Fibroblast of the aortic adventitia (primary cell): ENCODE measurements at regions not wholly inside any gene's neighbourhood (a gene's known extent, or its start where the extent isn't known, plus 50 kb on each side); places are given as distances from the start of the nearest gene placed in this dataset.

Source experiments
- DNase-seq: peaks from one replicate; pipeline ENCODE4 v3.0.0-alpha.2; 2010; ENCODE audit warnings: low read depth
- H3K4me3 ChIP-seq: 2 replicates; pipeline ENCODE4 v1.5.1; 2011; ENCODE audit warnings: low read depth, mild to moderate bottlenecking, control low read depth, low read length, moderate library complexity
- CTCF ChIP-seq: IDR thresholded peaks from 2 replicates; pipeline ENCODE4 v1.5.1; 2011; ENCODE audit warnings: mild to moderate bottlenecking, low read length, control low read depth, inconsistent platforms; ENCODE audit not compliant: insufficient read depth

- TF ChIP-seq CTCF, result no peak
- H3K4me3 ChIP-seq, result no peak overlapping the region
- DNase-seq, result no peak
Observed at GRCh38 chr6:54646951-54647664, 199.5 kb upstream of the FAM83B start.

- H3K4me3 ChIP-seq, result no peak overlapping the region
- TF ChIP-seq CTCF, result no peak
- DNase-seq, result no peak
Observed at GRCh38 chr6:54654381-54654780, 192.2 kb upstream of the FAM83B start.

- H3K4me3 ChIP-seq, result no peak overlapping the region
- no peak for TF ChIP-seq CTCF
- no peak for DNase-seq
Observed at GRCh38 chr6:54655162-54655561, 191.4 kb upstream of the FAM83B start.

DNA sequence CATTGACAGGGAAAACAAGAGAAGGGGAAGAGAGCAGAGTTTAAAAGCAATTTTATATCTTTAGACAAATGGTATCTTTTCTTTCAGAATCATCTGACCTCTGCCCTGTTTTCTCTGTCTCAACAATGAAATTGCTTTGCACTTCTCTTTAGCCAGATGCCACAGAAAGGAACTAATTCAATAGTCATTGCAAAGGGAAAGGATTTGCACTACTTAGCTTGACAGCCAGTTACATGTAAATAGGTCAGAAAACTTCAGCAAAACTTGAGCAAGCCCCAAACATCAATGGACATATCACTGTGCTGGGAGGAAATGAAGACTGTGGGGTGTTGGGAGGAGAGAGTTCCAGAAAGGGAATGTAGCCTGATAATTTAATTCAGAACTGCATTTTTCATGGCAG lies 181.3 kb upstream of the FAM83B start:
- no peak overlapping the region for H3K4me3 ChIP-seq
- TF ChIP-seq CTCF, result no peak
- DNase-seq, result no peak

DNA sequence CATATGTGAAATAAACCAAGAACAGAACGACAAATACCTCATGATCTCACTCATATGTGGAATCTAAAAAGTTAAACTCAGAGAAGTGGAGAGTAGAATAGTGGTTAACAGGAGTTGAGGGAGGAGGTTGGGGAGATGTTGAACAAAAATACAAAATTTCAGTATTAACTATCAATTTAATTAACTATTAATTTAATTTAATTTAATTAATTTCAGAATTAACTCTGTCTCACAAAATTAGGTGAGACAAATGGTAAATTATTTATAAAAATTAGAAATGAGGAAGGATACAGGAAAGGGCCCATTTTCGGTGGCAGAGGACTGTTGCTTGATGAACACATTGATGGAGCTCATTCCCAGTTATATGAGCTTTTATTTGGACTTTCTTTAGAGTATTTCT lies 166.0 kb upstream of the FAM83B start:
- no peak for DNase-seq
- no peak overlapping the region for H3K4me3 ChIP-seq
- TF ChIP-seq CTCF, result no peak

DNA sequence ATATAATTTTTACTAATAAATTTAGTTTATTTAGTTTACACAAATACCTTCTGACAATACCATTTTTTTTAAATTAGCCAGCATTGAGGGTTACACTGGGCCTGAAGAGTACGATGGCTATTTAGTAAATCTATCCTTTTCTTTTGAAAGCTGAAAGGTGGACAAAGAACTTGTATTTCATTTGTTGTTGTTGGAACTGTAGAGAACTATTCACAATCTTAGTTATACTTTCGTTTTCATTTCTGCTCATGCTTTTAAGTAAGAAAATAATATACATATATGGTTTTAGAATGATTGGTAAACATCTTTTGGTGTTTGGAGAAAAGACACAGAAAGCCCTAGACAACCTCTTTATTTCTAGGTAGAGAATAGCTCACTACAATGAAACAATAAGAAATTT lies 165.3 kb upstream of the FAM83B start:
- TF ChIP-seq CTCF, result no peak
- no peak for DNase-seq
- H3K4me3 ChIP-seq, result no peak overlapping the region

DNA sequence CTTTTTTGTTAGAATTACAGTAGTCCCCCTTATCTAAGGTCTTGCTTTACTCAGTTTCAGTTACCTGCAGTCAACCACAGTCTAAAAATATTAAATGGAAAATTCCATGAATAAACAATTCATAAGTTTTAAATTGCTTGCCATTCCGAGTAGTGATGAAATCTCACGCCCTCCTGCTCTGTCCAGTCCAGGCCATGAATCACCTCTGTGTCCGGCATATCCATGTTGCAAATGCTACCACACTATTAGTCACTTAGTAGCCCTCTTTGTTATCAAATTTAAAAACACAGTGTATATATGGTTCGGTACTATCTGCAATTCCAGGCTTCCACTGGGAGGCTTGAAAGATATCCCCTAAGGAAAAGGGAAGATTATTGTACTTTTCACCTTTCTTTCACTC lies 164.6 kb upstream of the FAM83B start:
- peak; percentile 82 for DNase-seq
- H3K4me3 ChIP-seq, result no peak overlapping the region
- TF ChIP-seq CTCF, result no peak
